ENCODE measurements at regions not wholly inside any gene's neighbourhood (a gene's known extent, or its start where the extent isn't known, plus 50 kb on each side); places are given as distances from the start of the nearest gene placed in this dataset.
"Not testable (repeated sequence)": the region's sequence is repeated elsewhere in the genome, so short reads cannot be mapped to it uniquely, and the experiment has no call there.

GRCh38 chr6:102841060-102841459 lies 1447.6 kb downstream of the GRIK2 start:
- no peaks in the 10 kb centered on the region for H3K4me1 ChIP-seq (ENCODE audit: control insufficient read depth, insufficient read depth, low read length)
- no peak overlapping the region for H3K4me3 ChIP-seq (ENCODE audit: low read depth, low read length)
- H3K27ac ChIP-seq (ENCODE audit: low read depth, low read length) = no peak overlapping the region
- no peaks in the 10 kb centered on the region for H3K27me3 ChIP-seq (ENCODE audit: control insufficient read depth, insufficient read depth, low read length)
- no peaks in the 10 kb centered on the region for H3K36me3 ChIP-seq (ENCODE audit: control insufficient read depth, insufficient read depth, low read length)
- H3K9me3 ChIP-seq (ENCODE audit: control insufficient read depth, insufficient read depth, low read depth, low read length) = no peaks in the 10 kb centered on the region
- H3K9ac ChIP-seq (ENCODE audit: low read length) = no peak overlapping the region

- H3K36me3 ChIP-seq (ENCODE audit: control insufficient read depth, insufficient read depth, low read length) = no peaks in the 10 kb centered on the region
- H3K4me1 ChIP-seq (ENCODE audit: control insufficient read depth, insufficient read depth, low read length) = no peaks in the 10 kb centered on the region
- H3K4me3 ChIP-seq (ENCODE audit: low read depth, low read length) = no peak overlapping the region
Measured at GRCh38 chr6:102832021-102832420, 1438.5 kb downstream of the GRIK2 start.

GRCh38 chr6:102820098-102820497 lies 1426.6 kb downstream of the GRIK2 start:
- Histone ChIP-seq H3K4me1 (ENCODE audit: control insufficient read depth, insufficient read depth, low read length) (no peaks in the 10 kb centered on the region), H3K4me3 (ENCODE audit: low read depth, low read length) (no peak overlapping the region), H3K27ac (ENCODE audit: low read depth, low read length) (no peak overlapping the region), H3K36me3 (ENCODE audit: control insufficient read depth, insufficient read depth, low read length) (no peaks in the 10 kb centered on the region), H3K9me3 (ENCODE audit: control insufficient read depth, insufficient read depth, low read depth, low read length) (no peaks in the 10 kb centered on the region), H3K9ac (ENCODE audit: low read length) (no peak overlapping the region), H3K27me3 (ENCODE audit: control insufficient read depth, insufficient read depth, low read length) (no peaks in the 10 kb centered on the region)

More at GRCh38 chr6:102832021-102832420, 1438.5 kb downstream of the GRIK2 start:
- no peak overlapping the region for H3K27ac ChIP-seq (ENCODE audit: low read depth, low read length)
- H3K27me3 ChIP-seq (ENCODE audit: control insufficient read depth, insufficient read depth, low read length) = no peaks in the 10 kb centered on the region
- H3K9me3 ChIP-seq (ENCODE audit: control insufficient read depth, insufficient read depth, low read depth, low read length) = no peaks in the 10 kb centered on the region
- H3K9ac ChIP-seq (ENCODE audit: low read length) = no peak overlapping the region

- Histone ChIP-seq H3K9ac (ENCODE audit: low read length) (no peak overlapping the region), H3K27me3 (ENCODE audit: control insufficient read depth, insufficient read depth, low read length) (no peaks in the 10 kb centered on the region), H3K36me3 (ENCODE audit: control insufficient read depth, insufficient read depth, low read length) (no peaks in the 10 kb centered on the region), H3K27ac (ENCODE audit: low read depth, low read length) (no peak overlapping the region), H3K4me3 (ENCODE audit: low read depth, low read length) (no peak overlapping the region), H3K4me1 (ENCODE audit: control insufficient read depth, insufficient read depth, low read length) (no peaks in the 10 kb centered on the region), H3K9me3 (ENCODE audit: control insufficient read depth, insufficient read depth, low read depth, low read length) (no peaks in the 10 kb centered on the region)
Measured at GRCh38 chr6:102815207-102815606, 1421.7 kb downstream of the GRIK2 start.

- H3K27me3 ChIP-seq (ENCODE audit: control insufficient read depth, insufficient read depth, low read length) = no peaks in the 10 kb centered on the region
- H3K27ac ChIP-seq (ENCODE audit: low read depth, low read length) = no peak overlapping the region
- no peak overlapping the region for H3K4me3 ChIP-seq (ENCODE audit: low read depth, low read length)
- no peaks in the 10 kb centered on the region for H3K9me3 ChIP-seq (ENCODE audit: control insufficient read depth, insufficient read depth, low read depth, low read length)
- no peak overlapping the region for H3K9ac ChIP-seq (ENCODE audit: low read length)
- no peaks in the 10 kb centered on the region for H3K36me3 ChIP-seq (ENCODE audit: control insufficient read depth, insufficient read depth, low read length)
- no peaks in the 10 kb centered on the region for H3K4me1 ChIP-seq (ENCODE audit: control insufficient read depth, insufficient read depth, low read length)
Measured at GRCh38 chr6:102813489-102814275, 1420.2 kb downstream of the GRIK2 start.

GRCh38 chr6:102812242-102812641 lies 1418.7 kb downstream of the GRIK2 start:
- H3K27ac ChIP-seq (ENCODE audit: low read depth, low read length) = no peak overlapping the region
- no peak overlapping the region for H3K4me3 ChIP-seq (ENCODE audit: low read depth, low read length)
- no peaks in the 10 kb centered on the region for H3K36me3 ChIP-seq (ENCODE audit: control insufficient read depth, insufficient read depth, low read length)
- no peaks in the 10 kb centered on the region for H3K4me1 ChIP-seq (ENCODE audit: control insufficient read depth, insufficient read depth, low read length)
- H3K9me3 ChIP-seq (ENCODE audit: control insufficient read depth, insufficient read depth, low read depth, low read length) = no peaks in the 10 kb centered on the region
- H3K27me3 ChIP-seq (ENCODE audit: control insufficient read depth, insufficient read depth, low read length) = no peaks in the 10 kb centered on the region
- no peak overlapping the region for H3K9ac ChIP-seq (ENCODE audit: low read length)

GRCh38 chr6:102808944-102809505 lies 1415.5 kb downstream of the GRIK2 start:
- not testable (repeated sequence) for H3K9me3 ChIP-seq (ENCODE audit: control insufficient read depth, insufficient read depth, low read depth, low read length); H3K4me1 ChIP-seq (ENCODE audit: control insufficient read depth, insufficient read depth, low read length); H3K27ac ChIP-seq (ENCODE audit: low read depth, low read length); H3K27me3 ChIP-seq (ENCODE audit: control insufficient read depth, insufficient read depth, low read length); H3K4me3 ChIP-seq (ENCODE audit: low read depth, low read length); H3K36me3 ChIP-seq (ENCODE audit: control insufficient read depth, insufficient read depth, low read length); H3K9ac ChIP-seq (ENCODE audit: low read length)

GRCh38 chr6:102799051-102799450 lies 1405.5 kb downstream of the GRIK2 start:
- Histone ChIP-seq H3K36me3 (ENCODE audit: control insufficient read depth, insufficient read depth, low read length) (no peaks in the 10 kb centered on the region), H3K4me3 (ENCODE audit: low read depth, low read length) (peak overlapping the region; percentile 70), H3K27ac (ENCODE audit: low read depth, low read length) (no peak overlapping the region), H3K27me3 (ENCODE audit: control insufficient read depth, insufficient read depth, low read length) (no peaks in the 10 kb centered on the region), H3K4me1 (ENCODE audit: control insufficient read depth, insufficient read depth, low read length) (0 out of 2 replicates have a peak, but pooled peaks cover 3% of the 10 kb centered on the region), H3K9ac (ENCODE audit: low read length) (peak overlapping the region; percentile 18), H3K9me3 (ENCODE audit: control insufficient read depth, insufficient read depth, low read depth, low read length) (no peaks in the 10 kb centered on the region)

- Histone ChIP-seq H3K27ac (ENCODE audit: low read depth, low read length) (no peak overlapping the region), H3K36me3 (ENCODE audit: control insufficient read depth, insufficient read depth, low read length) (no peaks in the 10 kb centered on the region), H3K27me3 (ENCODE audit: control insufficient read depth, insufficient read depth, low read length) (no peaks in the 10 kb centered on the region), H3K9ac (ENCODE audit: low read length) (peak overlapping the region; percentile 57), H3K9me3 (ENCODE audit: control insufficient read depth, insufficient read depth, low read depth, low read length) (no peaks in the 10 kb centered on the region), H3K4me1 (ENCODE audit: control insufficient read depth, insufficient read depth, low read length) (0 out of 2 replicates have a peak, but pooled peaks cover 3% of the 10 kb centered on the region), H3K4me3 (ENCODE audit: low read depth, low read length) (peak overlapping the region; percentile 70)
Measured at GRCh38 chr6:102798636-102799035, 1405.1 kb downstream of the GRIK2 start.

GRCh38 chr6:102793752-102794151 lies 1400.2 kb downstream of the GRIK2 start:
- H3K36me3 ChIP-seq (ENCODE audit: control insufficient read depth, insufficient read depth, low read length) = no peaks in the 10 kb centered on the region
- no peak overlapping the region for H3K4me3 ChIP-seq (ENCODE audit: low read depth, low read length)
- no peak overlapping the region for H3K27ac ChIP-seq (ENCODE audit: low read depth, low read length)
- H3K27me3 ChIP-seq (ENCODE audit: control insufficient read depth, insufficient read depth, low read length) = no peaks in the 10 kb centered on the region
- H3K9ac ChIP-seq (ENCODE audit: low read length) = no peak overlapping the region
- no peaks in the 10 kb centered on the region for H3K9me3 ChIP-seq (ENCODE audit: control insufficient read depth, insufficient read depth, low read depth, low read length)
- H3K4me1 ChIP-seq (ENCODE audit: control insufficient read depth, insufficient read depth, low read length) = 0 out of 2 replicates have a peak, but pooled peaks cover 3% of the 10 kb centered on the region

- no peaks in the 10 kb centered on the region for H3K27me3 ChIP-seq (ENCODE audit: control insufficient read depth, insufficient read depth, low read length)
- H3K4me3 ChIP-seq (ENCODE audit: low read depth, low read length) = no peak overlapping the region
Measured at GRCh38 chr6:102774326-102774725, 1380.8 kb downstream of the GRIK2 start.

More at GRCh38 chr6:102774326-102774725, 1380.8 kb downstream of the GRIK2 start:
- Histone ChIP-seq H3K9ac (ENCODE audit: low read length) (no peak overlapping the region), H3K36me3 (ENCODE audit: control insufficient read depth, insufficient read depth, low read length) (no peaks in the 10 kb centered on the region), H3K4me1 (ENCODE audit: control insufficient read depth, insufficient read depth, low read length) (no peaks in the 10 kb centered on the region), H3K9me3 (ENCODE audit: control insufficient read depth, insufficient read depth, low read depth, low read length) (peaks cover 2% of the 10 kb centered on the region; the same call in 1 of the 2 replicates), H3K27ac (ENCODE audit: low read depth, low read length) (no peak overlapping the region)

Measured in HUES6 (cell line).